SK-N-SH (cell line): ENCODE measurements at regions not wholly inside any gene's neighbourhood (a gene's known extent, or its start where the extent isn't known, plus 50 kb on each side); places are given as distances from the start of the nearest gene placed in this dataset.

Experiments used
- CTCF ChIA-PET: fragments of 300-600, 350-600 bp; formaldehyde crosslinking; extraction: SDS; loops from one replicate; lab custom pipeline; 2021; lab: Yijun Ruan, JAX
- POLR2A ChIA-PET: fragments of 350-600 bp; sonication (Branson Sonifier 250); formaldehyde crosslinking; extraction: SDS; loops from one replicate; lab custom pipeline; 2020; ENCODE audit warnings: antibody characterized with exemption, inconsistent platforms; lab: Yijun Ruan, JAX
- DNase-seq: peaks from one replicate; pipeline ENCODE4 v3.0.0; 2012
- H2AFZ ChIP-seq: fragments of 200-600 bp; sonication (generic); 2 replicates; pipeline ENCODE4 v1.8.1; 2016; ENCODE audit warnings: antibody characterized with exemption, mild to moderate bottlenecking, low read depth
- H3F3A ChIP-seq: fragments of 200-600 bp; sonication (generic); replicated peaks from 2 replicates; pipeline ENCODE3; 2016; ENCODE audit warnings: antibody characterized with exemption, mild to moderate bottlenecking; ENCODE audit not compliant: insufficient read depth
- H3K27ac ChIP-seq, 2 experiments: fragments of 200-500 bp in 1 of 2; fragments of 200-600 bp in 1 of 2; sonication (Bioruptor generic) in 1 of 2; sonication (generic), shearing (Covaris generic) in 1 of 2; 2 replicates each; pipeline versions ENCODE4 v1.5.1 to v1.6.1; 2014 to 2016; ENCODE audit warnings: low read depth in 2 of 2, inconsistent platforms in 1 of 2, low read length in 1 of 2, mild to moderate bottlenecking in 1 of 2, mixed read lengths in 1 of 2
- H3K27me3 ChIP-seq: fragments of 200-600 bp; sonication (generic), shearing (Covaris generic); 2 replicates; pipeline ENCODE4 v1.6.1; 2016; ENCODE audit warnings: mixed run types; ENCODE audit not compliant: insufficient read depth
- H3K36me3 ChIP-seq, 2 experiments: fragments of 200-500 bp in 1 of 2; fragments of 200-600 bp in 1 of 2; sonication (Bioruptor generic) in 1 of 2; sonication (generic) in 1 of 2; replicated peaks in 1 of 2; 2 replicates each; pipeline versions ENCODE3 to v1.5.1; 2014 to 2016; ENCODE audit warnings: low read length in 1 of 2, mild to moderate bottlenecking in 1 of 2; ENCODE audit not compliant: insufficient read depth in 2 of 2, control insufficient read depth in 1 of 2
- H3K4me1 ChIP-seq, 2 experiments: fragments of 200-500 bp in 1 of 2; fragments of 200-600 bp in 1 of 2; sonication (Bioruptor generic) in 1 of 2; sonication (generic), shearing (Covaris generic) in 1 of 2; 2 replicates each; pipeline versions ENCODE4 v1.5.1 to v1.6.1; 2014 to 2016; ENCODE audit warnings: low read depth in 1 of 2, low read length in 1 of 2, mixed run types in 1 of 2; ENCODE audit not compliant: insufficient read depth in 2 of 2, control insufficient read depth in 1 of 2
- H3K4me2 ChIP-seq: fragments of 200-600 bp; sonication (generic), shearing (Covaris generic); 2 replicates; pipeline ENCODE4 v1.6.1; 2017; ENCODE audit warnings: mixed run types
- H3K4me3 ChIP-seq, 2 experiments: fragments of 200-500 bp in 1 of 2; fragments of 200-600 bp in 1 of 2; sonication (Bioruptor generic) in 1 of 2; sonication (generic), shearing (Covaris generic) in 1 of 2; 2 replicates each; pipeline versions ENCODE4 v1.5.1 to v1.8.1; 2014 to 2016; ENCODE audit warnings: low read depth in 2 of 2, inconsistent platforms in 1 of 2, low read length in 1 of 2, mild to moderate bottlenecking in 1 of 2, mixed read lengths in 1 of 2, moderate library complexity in 1 of 2
- H3K79me2 ChIP-seq: fragments of 200-600 bp; sonication (generic); 2 replicates; pipeline ENCODE4 v1.8.1; 2017; ENCODE audit warnings: mild to moderate bottlenecking; ENCODE audit not compliant: insufficient read depth
- H3K9ac ChIP-seq: fragments of 200-600 bp; sonication (generic); 2 replicates; pipeline ENCODE4 v1.6.1; 2017; ENCODE audit warnings: mixed run types
- H3K9me2 ChIP-seq: fragments of 200-600 bp; sonication (generic); 2 replicates; pipeline ENCODE4 v1.6.1; 2017; ENCODE audit warnings: mixed run types
- H3K9me3 ChIP-seq: fragments of 200-600 bp; sonication (generic); 2 replicates; pipeline ENCODE4 v1.6.1; 2017; ENCODE audit warnings: mixed run types, mild to moderate bottlenecking, moderate library complexity
- H4K20me1 ChIP-seq: fragments of 200-600 bp; sonication (generic); 2 replicates; pipeline ENCODE4 v1.6.1; 2017; ENCODE audit warnings: mild to moderate bottlenecking, mixed run types; ENCODE audit not compliant: insufficient read depth
- CHD2 ChIP-seq: fragments of 150-350 bp; IDR thresholded peaks from 2 replicates; pipeline ENCODE4 v1.6.1; 2018; ENCODE audit warnings: low read length; ENCODE audit not compliant: partially characterized antibody
- CTCF ChIP-seq: fragments of 200-600 bp; sonication (generic); IDR thresholded peaks from 2 replicates; pipeline ENCODE4 v1.6.1; 2017; ENCODE audit warnings: antibody characterized with exemption, mild to moderate bottlenecking, moderate library complexity
- ELF1 ChIP-seq: IDR thresholded peaks from 2 replicates; pipeline ENCODE4 v1.4.0; 2012
- FOXM1 ChIP-seq: IDR thresholded peaks from 2 replicates; pipeline ENCODE4 v1.4.0; 2012; ENCODE audit warnings: low read depth, mild to moderate bottlenecking
- MAX ChIP-seq: IDR thresholded peaks from 2 replicates; pipeline ENCODE4 v1.4.0; 2012; ENCODE audit warnings: low read depth
- MXI1 ChIP-seq: IDR thresholded peaks from 2 replicates; pipeline ENCODE4 v1.6.1; 2012; ENCODE audit warnings: mild to moderate bottlenecking, low read depth, low read length, improper control_type of control experiment
- NRF1 ChIP-seq: IDR thresholded peaks from 2 replicates; pipeline ENCODE4 v1.6.1; 2012; ENCODE audit warnings: low read depth, mild to moderate bottlenecking, low read length
- PBX3 ChIP-seq: IDR thresholded peaks from 2 replicates; pipeline ENCODE4; 2012
- RCOR1 ChIP-seq: fragments of 150-350 bp; IDR thresholded peaks from 2 replicates; pipeline ENCODE4 v1.6.1; 2017; ENCODE audit warnings: antibody characterized with exemption, low read length
- RFX5 ChIP-seq: IDR thresholded peaks from 2 replicates; pipeline ENCODE4 v1.6.1; 2012; ENCODE audit warnings: mild to moderate bottlenecking, improper control_type of control experiment, low read length
- RXRA ChIP-seq: IDR thresholded peaks from 2 replicates; pipeline ENCODE4 v1.4.0; 2012; ENCODE audit warnings: low read depth, mild to moderate bottlenecking, borderline replicate concordance
- TAF1 ChIP-seq: IDR thresholded peaks from 2 replicates; pipeline ENCODE4 v1.6.1; 2012; ENCODE audit warnings: low read depth, mild to moderate bottlenecking, low read length, moderate library complexity, borderline replicate concordance
- TCF12 ChIP-seq: IDR thresholded peaks from 2 replicates; pipeline ENCODE4 v1.4.0; 2012
- ZBTB33 ChIP-seq: IDR thresholded peaks from 2 replicates; pipeline ENCODE4 v1.4.0; 2012; ENCODE audit warnings: low read depth, borderline replicate concordance
- WGBS: methylation state at CpG from one replicate; pipeline ENCODE4 v1.1.6; 2017; ENCODE audit warnings: low lambda C conversion rate; 5-methylcytosine and 5-hydroxymethylcytosine counted together

- Histone ChIP-seq H2AFZ (no peak overlapping the region), H3K36me3 (no peaks in the 10 kb centered on the region), H3K79me2 (no peaks in the 10 kb centered on the region), H3K4me1 (no peaks in the 10 kb centered on the region), H3F3A (no peaks in the 10 kb centered on the region), H3K9me3 (no peaks in the 10 kb centered on the region), H3K9ac (no peak overlapping the region), H3K9me2 (no peaks in the 10 kb centered on the region), H4K20me1 (no peaks in the 10 kb centered on the region), H3K4me3 (no peak overlapping the region), H3K4me2 (no peak overlapping the region), H3K27ac (no peak overlapping the region), H3K27me3 (no peaks in the 10 kb centered on the region)
- 67% methylated on average over 2 of the region's 2 CpGs for WGBS
- no peak for DNase-seq
- CTCF ChIA-PET, result no interaction called here
- POLR2A ChIA-PET, result no interaction called here
- no peak for TF ChIP-seq ZBTB33
- no peak for TF ChIP-seq MXI1
- no peak for TF ChIP-seq FOXM1
- no peak for TF ChIP-seq CTCF
- TF ChIP-seq ELF1, result no peak
- TF ChIP-seq CHD2, result no peak
- TF ChIP-seq TCF12, result no peak
- no peak for TF ChIP-seq RFX5
- no peak for TF ChIP-seq PBX3
- no peak for TF ChIP-seq RCOR1
- TF ChIP-seq MAX, result no peak
- no peak for TF ChIP-seq RXRA
- TF ChIP-seq TAF1, result no peak
- no peak for TF ChIP-seq NRF1
- TF ChIP-seq, all 33 proteins: peak for 0
Measured at GRCh38 chr11:104813532-104813931, 84.7 kb downstream of the CASP12 start.
